Panc1 (cell line): ENCODE measurements at regions not wholly inside any gene's neighbourhood (a gene's known extent, or its start where the extent isn't known, plus 50 kb on each side); places are given as distances from the start of the nearest gene placed in this dataset.
"Not testable (repeated sequence)": the region's sequence is repeated elsewhere in the genome, so short reads cannot be mapped to it uniquely, and the experiment has no call there.

Experiments used
- ATAC-seq: fragments of 200-7000 bp; cut with Tn5 transposase; 2 replicates; pipeline ENCODE4 v1.9.1; 2020; ENCODE audit warnings: mild to moderate bottlenecking, moderate library complexity
- BruUV-seq: library from RNA; stranded (reverse); fragments of 400-500 nt; replicated peaks from 2 replicates; lab custom pipeline; 2021; lab: Mats Ljungman, UMichigan
- CTCF ChIA-PET: fragments of 300-600 bp; sonication (Branson Sonifier 250); formaldehyde crosslinking; loops from one replicate; lab custom pipeline; 2022; ENCODE audit warnings: antibody characterized with exemption; lab: Charles Lee
- POLR2A ChIA-PET: fragments of 300-600 bp; sonication (Branson Sonifier 250); formaldehyde crosslinking; loops from one replicate; lab custom pipeline; 2022; ENCODE audit warnings: antibody characterized with exemption; lab: Charles Lee
- DNase-seq: peaks from one replicate; pipeline ENCODE4 v3.0.0-alpha.2; 2010; ENCODE audit warnings: low read depth, low spot score
- H3K27ac ChIP-seq: 2 replicates; pipeline ENCODE4 v1.5.1; 2011; ENCODE audit warnings: mild to moderate bottlenecking, low read length, inconsistent platforms
- H3K27me3 ChIP-seq: fragments of 200-500 bp; sonication (Bioruptor generic); 2 replicates; pipeline ENCODE4 v1.6.0; 2014; ENCODE audit warnings: low read length, inconsistent platforms; ENCODE audit not compliant: control insufficient read depth, insufficient read depth
- H3K36me3 ChIP-seq: fragments of 200-500 bp; sonication (Bioruptor generic); 2 replicates; pipeline ENCODE4 v1.5.1; 2014; ENCODE audit warnings: inconsistent platforms, mild to moderate bottlenecking, low read length, moderate library complexity; ENCODE audit not compliant: control insufficient read depth, insufficient read depth
- H3K4me1 ChIP-seq: 2 replicates; pipeline ENCODE4 v1.5.1; 2011; ENCODE audit warnings: inconsistent platforms, mild to moderate bottlenecking, low read length, moderate library complexity; ENCODE audit not compliant: control insufficient read depth, insufficient read depth
- H3K4me3 ChIP-seq, 2 experiments: 2 replicates each; pipeline ENCODE4 v1.5.1; 2011 to 2012; ENCODE audit warnings: low read depth in 2 of 2, low read length in 2 of 2, mild to moderate bottlenecking in 2 of 2, inconsistent platforms in 1 of 2, moderate library complexity in 1 of 2
- H3K9me3 ChIP-seq: fragments of 200-500 bp; sonication (Bioruptor generic); 2 replicates; pipeline ENCODE4 v1.5.1; 2014; ENCODE audit warnings: low read depth, mild to moderate bottlenecking, inconsistent platforms, low read length, moderate library complexity; ENCODE audit not compliant: control insufficient read depth, insufficient read depth
- POLR2AphosphoS5 ChIP-seq: IDR thresholded peaks from 2 replicates; pipeline ENCODE4 v1.6.1; 2012; ENCODE audit warnings: mild to moderate bottlenecking, low read depth, low read length, moderate library complexity
- SIN3A ChIP-seq: IDR thresholded peaks from 2 replicates; pipeline ENCODE4 v1.6.1; 2012; ENCODE audit warnings: low read depth, mild to moderate bottlenecking, low read length, moderate library complexity, borderline replicate concordance; ENCODE audit not compliant: insufficient read depth
- TCF7L2 ChIP-seq: IDR thresholded peaks from 2 replicates; pipeline ENCODE4 v1.6.1; 2011; ENCODE audit warnings: mild to moderate bottlenecking, low read depth, low read length, inconsistent platforms
- in situ Hi-C: cut with HindIII; loops from 2 replicates; pipeline ENCODE4 v1.10.0; 2016; ENCODE audit warnings: low sequenced_read_pairs, low pct_unique_long_range_greater_than_20kb
- intact Hi-C: fragments of 100-400 bp; cut with micrococcal nuclease; formaldehyde crosslinking; loops from one replicate; pipeline ENCODE4 v1.10.0; 2022; ENCODE audit not compliant: unreplicated experiment
- TF ChIP-seq, protein P1 (sequence below), 2 experiments: IDR thresholded peaks; 2 replicates each; pipeline ENCODE4 v1.6.1; 2011 to 2012; ENCODE audit warnings: low read depth in 2 of 2, control low read depth in 1 of 2, low read length in 1 of 2, mild to moderate bottlenecking in 1 of 2, moderate library complexity in 1 of 2; ENCODE audit not compliant: insufficient read depth in 1 of 2
- TF ChIP-seq, protein P2 (sequence below): fragments of 450-650 bp; IDR thresholded peaks from 2 replicates; pipeline ENCODE4 v1.5.1; 2017; ENCODE audit warnings: mild to moderate bottlenecking

DNA sequence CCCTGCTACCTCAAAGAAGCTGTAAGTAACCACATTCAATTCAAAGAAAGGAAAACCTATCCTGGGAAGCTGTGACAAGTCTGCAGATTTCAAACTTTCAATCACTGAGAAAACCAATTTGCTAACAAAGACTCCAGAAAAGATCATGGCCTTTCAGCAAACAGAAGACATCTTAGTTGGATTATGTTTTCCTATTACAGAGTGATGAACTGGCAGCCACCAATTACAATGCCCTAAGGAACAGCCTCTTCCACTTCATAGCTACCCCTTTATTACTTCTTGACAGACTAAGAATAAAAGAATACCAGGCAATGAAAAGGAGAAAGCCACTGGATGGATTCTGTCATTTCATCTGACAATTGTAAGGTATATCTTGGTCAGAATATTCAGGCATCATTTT, 128.2 kb upstream of the RASEF start:
- no peak for TF ChIP-seq SIN3A
- TF ChIP-seq TCF7L2 = no peak
- TF ChIP-seq, protein P1, sequence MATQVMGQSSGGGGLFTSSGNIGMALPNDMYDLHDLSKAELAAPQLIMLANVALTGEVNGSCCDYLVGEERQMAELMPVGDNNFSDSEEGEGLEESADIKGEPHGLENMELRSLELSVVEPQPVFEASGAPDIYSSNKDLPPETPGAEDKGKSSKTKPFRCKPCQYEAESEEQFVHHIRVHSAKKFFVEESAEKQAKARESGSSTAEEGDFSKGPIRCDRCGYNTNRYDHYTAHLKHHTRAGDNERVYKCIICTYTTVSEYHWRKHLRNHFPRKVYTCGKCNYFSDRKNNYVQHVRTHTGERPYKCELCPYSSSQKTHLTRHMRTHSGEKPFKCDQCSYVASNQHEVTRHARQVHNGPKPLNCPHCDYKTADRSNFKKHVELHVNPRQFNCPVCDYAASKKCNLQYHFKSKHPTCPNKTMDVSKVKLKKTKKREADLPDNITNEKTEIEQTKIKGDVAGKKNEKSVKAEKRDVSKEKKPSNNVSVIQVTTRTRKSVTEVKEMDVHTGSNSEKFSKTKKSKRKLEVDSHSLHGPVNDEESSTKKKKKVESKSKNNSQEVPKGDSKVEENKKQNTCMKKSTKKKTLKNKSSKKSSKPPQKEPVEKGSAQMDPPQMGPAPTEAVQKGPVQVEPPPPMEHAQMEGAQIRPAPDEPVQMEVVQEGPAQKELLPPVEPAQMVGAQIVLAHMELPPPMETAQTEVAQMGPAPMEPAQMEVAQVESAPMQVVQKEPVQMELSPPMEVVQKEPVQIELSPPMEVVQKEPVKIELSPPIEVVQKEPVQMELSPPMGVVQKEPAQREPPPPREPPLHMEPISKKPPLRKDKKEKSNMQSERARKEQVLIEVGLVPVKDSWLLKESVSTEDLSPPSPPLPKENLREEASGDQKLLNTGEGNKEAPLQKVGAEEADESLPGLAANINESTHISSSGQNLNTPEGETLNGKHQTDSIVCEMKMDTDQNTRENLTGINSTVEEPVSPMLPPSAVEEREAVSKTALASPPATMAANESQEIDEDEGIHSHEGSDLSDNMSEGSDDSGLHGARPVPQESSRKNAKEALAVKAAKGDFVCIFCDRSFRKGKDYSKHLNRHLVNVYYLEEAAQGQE (IDR thresholded peaks at IDR 0.05; ENCODE audit: insufficient read depth in 1 of 2, low read depth in 2 of 2, low read length in 1 of 2) = no peak
- TF ChIP-seq, protein P2, sequence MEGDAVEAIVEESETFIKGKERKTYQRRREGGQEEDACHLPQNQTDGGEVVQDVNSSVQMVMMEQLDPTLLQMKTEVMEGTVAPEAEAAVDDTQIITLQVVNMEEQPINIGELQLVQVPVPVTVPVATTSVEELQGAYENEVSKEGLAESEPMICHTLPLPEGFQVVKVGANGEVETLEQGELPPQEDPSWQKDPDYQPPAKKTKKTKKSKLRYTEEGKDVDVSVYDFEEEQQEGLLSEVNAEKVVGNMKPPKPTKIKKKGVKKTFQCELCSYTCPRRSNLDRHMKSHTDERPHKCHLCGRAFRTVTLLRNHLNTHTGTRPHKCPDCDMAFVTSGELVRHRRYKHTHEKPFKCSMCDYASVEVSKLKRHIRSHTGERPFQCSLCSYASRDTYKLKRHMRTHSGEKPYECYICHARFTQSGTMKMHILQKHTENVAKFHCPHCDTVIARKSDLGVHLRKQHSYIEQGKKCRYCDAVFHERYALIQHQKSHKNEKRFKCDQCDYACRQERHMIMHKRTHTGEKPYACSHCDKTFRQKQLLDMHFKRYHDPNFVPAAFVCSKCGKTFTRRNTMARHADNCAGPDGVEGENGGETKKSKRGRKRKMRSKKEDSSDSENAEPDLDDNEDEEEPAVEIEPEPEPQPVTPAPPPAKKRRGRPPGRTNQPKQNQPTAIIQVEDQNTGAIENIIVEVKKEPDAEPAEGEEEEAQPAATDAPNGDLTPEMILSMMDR = no peak
- no peak for TF ChIP-seq POLR2AphosphoS5
- Histone ChIP-seq H3K27ac (no peak overlapping the region), H3K27me3 (peaks cover 2% of the 10 kb centered on the region), H3K4me3 (no peak overlapping the region), H3K9me3 (no peaks in the 10 kb centered on the region), H3K4me1 (no peaks in the 10 kb centered on the region), H3K36me3 (no peaks in the 10 kb centered on the region)
- POLR2A ChIA-PET = no interaction called here
- intact Hi-C loops (no loop called here), in situ Hi-C loops (no loop called here)
- no peak for DNase-seq
- CTCF ChIA-PET = no interaction called here
- ATAC-seq = no peak
- no TSS peak for BruUV-seq

DNA sequence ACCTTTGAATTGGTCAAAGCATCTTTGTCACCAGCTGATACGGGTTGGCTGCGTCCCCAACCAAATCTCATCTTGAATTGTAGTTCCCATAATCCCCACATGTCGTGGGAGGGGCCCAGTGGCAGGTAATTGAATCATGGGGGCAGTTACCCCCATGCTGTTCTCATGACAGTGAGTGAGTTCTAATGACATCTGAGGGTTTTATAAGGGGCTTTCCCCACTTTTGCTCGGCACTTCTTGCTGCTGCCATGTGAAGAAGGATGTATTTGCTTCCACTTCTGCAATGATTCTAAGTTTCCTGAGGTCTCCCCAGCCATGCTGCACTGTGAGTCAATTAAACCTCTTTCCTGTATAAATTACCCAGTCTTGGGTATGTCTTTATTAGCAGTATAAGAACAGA, 126.1 kb upstream of the RASEF start:
- CTCF ChIA-PET = interaction anchor here (0.5 kb wide), 1 partner anchor 1338 kb away, joined by 4 read pairs; no protein-coding TSS in a partner anchor
- ATAC-seq, H3K36me3 ChIP-seq, H3K27ac ChIP-seq, POLR2A ChIA-PET, intact Hi-C loops, H3K27me3 ChIP-seq, DNase-seq, H3K4me1 ChIP-seq, BruUV-seq, H3K9me3 ChIP-seq, H3K4me3 ChIP-seq, in situ Hi-C loops: not testable (repeated sequence)

DNA sequence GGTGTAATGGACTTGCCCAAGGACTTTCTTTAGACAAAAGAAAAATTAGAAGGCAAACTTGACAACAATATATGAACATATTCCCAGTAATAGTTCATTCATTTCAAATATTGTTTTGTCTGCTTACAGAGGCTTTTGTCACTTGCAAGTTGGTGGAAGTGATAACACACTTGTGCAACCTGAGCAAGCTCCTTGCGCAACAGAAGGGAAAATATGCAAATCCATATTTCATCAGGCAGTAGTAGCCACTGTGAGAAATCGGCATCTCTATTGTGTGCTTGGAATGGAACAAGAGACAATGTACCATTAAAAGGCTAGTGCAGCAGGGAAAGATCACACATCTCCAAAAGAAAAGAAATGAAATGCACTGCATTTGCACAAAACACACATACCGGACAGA, 125.3 kb upstream of the RASEF start:
- no peaks in the 10 kb centered on the region for H3K4me1 ChIP-seq
- H3K27ac ChIP-seq = no peak overlapping the region
- ChIA-PET POLR2A (interaction anchor here (0.5 kb wide), 1 partner anchor 181 kb away, joined by 8 read pairs; no protein-coding TSS in a partner anchor), CTCF (interaction anchor here (0.5 kb wide), 1 partner anchor 1337 kb away, joined by 4 read pairs; no protein-coding TSS in a partner anchor)
- H3K27me3 ChIP-seq = peaks cover 2% of the 10 kb centered on the region
- no peaks in the 10 kb centered on the region for H3K9me3 ChIP-seq
- H3K4me3 ChIP-seq = no peak overlapping the region
- in situ Hi-C loops (no loop called here), intact Hi-C loops (no loop called here)
- no TSS peak for BruUV-seq
- ATAC-seq = no peak
- TF ChIP-seq TCF7L2 (no peak), POLR2AphosphoS5 (no peak), SIN3A (no peak)
- TF ChIP-seq, protein P2 = no peak
- H3K36me3 ChIP-seq = no peaks in the 10 kb centered on the region
- DNase-seq = no peak
